PC-3 (cell line): ENCODE measurements at regions not wholly inside any gene's neighbourhood (a gene's known extent, or its start where the extent isn't known, plus 50 kb on each side); places are given as distances from the start of the nearest gene placed in this dataset.

ENCODE experiments used
- CTCF ChIP-seq: fragments of 300-600 bp; sonication (generic); conservative IDR thresholded peaks from 2 replicates; pipeline ENCODE4 v1.5.1; 2017; ENCODE audit warnings: antibody characterized with exemption, low read depth, mild to moderate bottlenecking, low read length
- EZH2 ChIP-seq: fragments of 300-600 bp; sonication (generic); IDR thresholded peaks from one replicate; pipeline ENCODE4 v1.6.1; 2017; ENCODE audit warnings: antibody characterized with exemption, mild to moderate bottlenecking, low read length; ENCODE audit not compliant: unreplicated experiment
- EZH2phosphoT487 ChIP-seq: fragments of 300-600 bp; sonication (generic); IDR thresholded peaks from 2 replicates; pipeline ENCODE4 v1.6.1; 2018; ENCODE audit warnings: mild to moderate bottlenecking, antibody characterized with exemption, low read length, borderline replicate concordance

- TF ChIP-seq CTCF (no peak), EZH2 (no peak), EZH2phosphoT487 (no peak)
These were observed 1269.2 kb downstream of the EFNA5 start for GRCh38 chr5:106401561-106401960.
